ENCODE measurements at regions not wholly inside any gene's neighbourhood (a gene's known extent, or its start where the extent isn't known, plus 50 kb on each side); places are given as distances from the start of the nearest gene placed in this dataset.
A peak's percentile ranks its signal among the peaks of the same experiment; 100 is the strongest.

GRCh38 chr14:100662879-100663760, 63.6 kb upstream of the DLK1 start:
- peak; percentile 54 to 72 for DNase-seq (ENCODE audit: low read depth in 1 of 2, low spot score in 1 of 2)
- Histone ChIP-seq H3K27me3 (ENCODE audit: insufficient read depth, poor library complexity, severe bottlenecking) (no peaks in the 10 kb centered on the region), H3K4me3 (replicated peaks; ENCODE audit: insufficient read depth, low read length) (no peak overlapping the region), H3K27ac (replicated peaks) (peak overlapping the region; percentile 41)
- TF ChIP-seq POLR2AphosphoS5 (IDR thresholded peaks at IDR 0.05; ENCODE audit: low read depth) (no peak), REST (IDR thresholded peaks at IDR 0.05; ENCODE audit: insufficient replicate concordance, low read depth) (peak; percentile 85), GABPA (IDR thresholded peaks at IDR 0.05; ENCODE audit: low read depth) (peak; percentile 70), CTCF (IDR thresholded peaks at IDR 0.05; ENCODE audit: insufficient read depth, low read length) (peak; percentile 50), SPI1 (IDR thresholded peaks at IDR 0.05; ENCODE audit: borderline replicate concordance, low read depth) (no peak)

GRCh38 chr14:100663761-100664052, 63.0 kb upstream of the DLK1 start:
- Histone ChIP-seq H3K27ac (replicated peaks) (no peak overlapping the region), H3K4me3 (replicated peaks; ENCODE audit: insufficient read depth, low read length) (no peak overlapping the region), H3K27me3 (ENCODE audit: insufficient read depth, poor library complexity, severe bottlenecking) (no peaks in the 10 kb centered on the region)
- TF ChIP-seq CTCF (IDR thresholded peaks at IDR 0.05; ENCODE audit: insufficient read depth, low read length) (no peak), REST (IDR thresholded peaks at IDR 0.05; ENCODE audit: insufficient replicate concordance, low read depth) (no peak)
- DNase-seq (ENCODE audit: low read depth in 1 of 2, low spot score in 1 of 2), result no peak

- no peak overlapping the region for H3K27ac ChIP-seq (replicated peaks)
- TF ChIP-seq CTCF (IDR thresholded peaks at IDR 0.05; ENCODE audit: insufficient read depth, low read length) (no peak), SPI1 (IDR thresholded peaks at IDR 0.05; ENCODE audit: borderline replicate concordance, low read depth) (no peak), GABPA (IDR thresholded peaks at IDR 0.05; ENCODE audit: low read depth) (no peak)
- no peak overlapping the region for H3K4me3 ChIP-seq (replicated peaks; ENCODE audit: insufficient read depth, low read length)
- H3K27me3 ChIP-seq (ENCODE audit: insufficient read depth, poor library complexity, severe bottlenecking), result no peaks in the 10 kb centered on the region
- DNase-seq (ENCODE audit: low read depth in 1 of 2, low spot score in 1 of 2), result no peak
Measured at GRCh38 chr14:100664231-100664630, 62.5 kb upstream of the DLK1 start.
